GM12873 (cell line): ENCODE measurements at regions not wholly inside any gene's neighbourhood (a gene's known extent, or its start where the extent isn't known, plus 50 kb on each side); places are given as distances from the start of the nearest gene placed in this dataset.

Experiments
- CTCF ChIP-seq: IDR thresholded peaks from 2 replicates; pipeline ENCODE4 v1.5.1; 2012; ENCODE audit warnings: low read depth, mild to moderate bottlenecking, moderate library complexity, low read length, control low read depth; ENCODE audit not compliant: insufficient read depth; ENCODE audit errors: missing control alignments

- no peak for TF ChIP-seq CTCF
Measured at GRCh38 chrX:69015564-69016292, 149.5 kb downstream of the PJA1 start.

- no peak for TF ChIP-seq CTCF
Measured at GRCh38 chrX:69015156-69015555, 150.1 kb downstream of the PJA1 start.

GRCh38 chrX:69014200-69014599, 151.1 kb downstream of the PJA1 start:
- no peak for TF ChIP-seq CTCF

GRCh38 chrX:69010339-69010738, 154.9 kb downstream of the PJA1 start:
- no peak for TF ChIP-seq CTCF

- no peak for TF ChIP-seq CTCF
Measured at GRCh38 chrX:69000877-69001276, 164.4 kb downstream of the PJA1 start.

GRCh38 chrX:68999931-69000330, 165.3 kb downstream of the PJA1 start:
- no peak for TF ChIP-seq CTCF

- TF ChIP-seq CTCF, result no peak
Measured at GRCh38 chrX:68999356-68999755, 165.9 kb downstream of the PJA1 start.
